ENCODE measurements at regions not wholly inside any gene's neighbourhood (a gene's known extent, or its start where the extent isn't known, plus 50 kb on each side); places are given as distances from the start of the nearest gene placed in this dataset.

- Mint-ChIP-seq H3K4me1 (peaks cover 13% of the 10 kb centered on the region), H3K27ac (no peak overlapping the region), H3K4me3 (no peak overlapping the region), H3K9me3 (peaks cover 0 to 2% (median 0%) of the 10 kb centered on the region in 7 donors), H3K27me3 (ENCODE audit: low read depth in 3 of 3) (peaks cover 0 to 4% (median 2%) of the 10 kb centered on the region in 3 donors), H3K36me3 (no peaks in the 10 kb centered on the region)
- Histone ChIP-seq H3K79me2 (ENCODE audit: insufficient read depth, low read length) (no peaks in the 10 kb centered on the region), H2AFZ (ENCODE audit: insufficient read depth, low read depth, low read length, poor library complexity, severe bottlenecking) (no peak overlapping the region), H4K20me1 (ENCODE audit: insufficient read depth, low read length) (no peaks in the 10 kb centered on the region), H3K27ac (ENCODE audit: low read depth in 1 of 2, low read length in 2 of 2) (no peak overlapping the region), H3K27me3 (ENCODE audit: control insufficient read depth in 2 of 2, insufficient read depth in 2 of 2, low read length in 2 of 2) (no peaks in the 10 kb centered on the region), H3K36me3 (replicated peaks in 1 of 2; ENCODE audit: control insufficient read depth in 1 of 2, insufficient read depth in 2 of 2, low read length in 2 of 2) (no peaks in the 10 kb centered on the region), H3K4me2 (replicated peaks; ENCODE audit: extremely low read depth, low read length, poor library complexity, severe bottlenecking) (no peak overlapping the region), H3K9ac (ENCODE audit: insufficient read depth, low read length, poor library complexity, severe bottlenecking) (no peak overlapping the region), H3K9me3 (replicated peaks in 1 of 2; ENCODE audit: control insufficient read depth in 1 of 2, insufficient read depth in 1 of 2, low read length in 2 of 2) (no peaks in the 10 kb centered on the region), H3K4me1 (ENCODE audit: control insufficient read depth in 1 of 2, insufficient read depth in 2 of 2, low read length in 2 of 2) (peaks cover 0 to 8% of the 10 kb centered on the region in 2 donors), H3K4me3 (replicated peaks in 1 of 3; ENCODE audit: low read depth in 2 of 3, low read length in 3 of 3) (no peak overlapping the region)
- intact Hi-C loops (cut with micrococcal nuclease): no loop called here
- DNase-seq: no peak
- no peak for TF ChIP-seq CTCF (IDR thresholded peaks at IDR 0.05)
These were observed 234.7 kb upstream of the DIAPH2 start for GRCh38 chrX:96449896-96450295.

GRCh38 chrX:96453139-96453538 is 231.5 kb upstream of the DIAPH2 start:
- H3K36me3 Mint-ChIP-seq: no peaks in the 10 kb centered on the region
- no peaks in the 10 kb centered on the region for H3K36me3 ChIP-seq (replicated peaks in 1 of 2; ENCODE audit: control insufficient read depth in 1 of 2, insufficient read depth in 2 of 2, low read length in 2 of 2)
- no peak overlapping the region for H3K27ac Mint-ChIP-seq
- peaks cover 9% of the 10 kb centered on the region for H3K4me1 Mint-ChIP-seq
- no peak overlapping the region for H3K4me3 Mint-ChIP-seq
- intact Hi-C loops (cut with micrococcal nuclease): no loop called here
- H3K4me3 ChIP-seq (replicated peaks in 1 of 3; ENCODE audit: low read depth in 2 of 3, low read length in 3 of 3): no peak overlapping the region
- H2AFZ ChIP-seq (ENCODE audit: insufficient read depth, low read depth, low read length, poor library complexity, severe bottlenecking): no peak overlapping the region
- no peak overlapping the region for H3K27ac ChIP-seq (ENCODE audit: low read depth in 1 of 2, low read length in 2 of 2)
- H3K4me2 ChIP-seq (replicated peaks; ENCODE audit: extremely low read depth, low read length, poor library complexity, severe bottlenecking): no peak overlapping the region
- no peaks in the 10 kb centered on the region for H3K27me3 ChIP-seq (ENCODE audit: control insufficient read depth in 2 of 2, insufficient read depth in 2 of 2, low read length in 2 of 2)
- no peaks in the 10 kb centered on the region for H3K79me2 ChIP-seq (ENCODE audit: insufficient read depth, low read length)
- peaks cover 0 to 5% (median 0%) of the 10 kb centered on the region in 7 donors for H3K9me3 Mint-ChIP-seq
- H4K20me1 ChIP-seq (ENCODE audit: insufficient read depth, low read length): no peaks in the 10 kb centered on the region
- no peak for DNase-seq
- H3K27me3 Mint-ChIP-seq (ENCODE audit: low read depth in 3 of 3): peaks cover 0 to 4% (median 0%) of the 10 kb centered on the region in 3 donors
- no peak for TF ChIP-seq CTCF (IDR thresholded peaks at IDR 0.05)
- H3K9ac ChIP-seq (ENCODE audit: insufficient read depth, low read length, poor library complexity, severe bottlenecking): no peak overlapping the region
- H3K9me3 ChIP-seq (replicated peaks in 1 of 2; ENCODE audit: control insufficient read depth in 1 of 2, insufficient read depth in 1 of 2, low read length in 2 of 2): no peaks in the 10 kb centered on the region
- no CpG with 5 or more reads among the region's 3 CpGs for WGBS (ENCODE audit: insufficient coverage)
- H3K4me1 ChIP-seq (ENCODE audit: control insufficient read depth in 1 of 2, insufficient read depth in 2 of 2, low read length in 2 of 2): peaks cover 2 to 9% of the 10 kb centered on the region in 2 donors

All from CD14-positive monocyte (primary cell).